ENCODE measurements at regions not wholly inside any gene's neighbourhood (a gene's known extent, or its start where the extent isn't known, plus 50 kb on each side); places are given as distances from the start of the nearest gene placed in this dataset.

DNA sequence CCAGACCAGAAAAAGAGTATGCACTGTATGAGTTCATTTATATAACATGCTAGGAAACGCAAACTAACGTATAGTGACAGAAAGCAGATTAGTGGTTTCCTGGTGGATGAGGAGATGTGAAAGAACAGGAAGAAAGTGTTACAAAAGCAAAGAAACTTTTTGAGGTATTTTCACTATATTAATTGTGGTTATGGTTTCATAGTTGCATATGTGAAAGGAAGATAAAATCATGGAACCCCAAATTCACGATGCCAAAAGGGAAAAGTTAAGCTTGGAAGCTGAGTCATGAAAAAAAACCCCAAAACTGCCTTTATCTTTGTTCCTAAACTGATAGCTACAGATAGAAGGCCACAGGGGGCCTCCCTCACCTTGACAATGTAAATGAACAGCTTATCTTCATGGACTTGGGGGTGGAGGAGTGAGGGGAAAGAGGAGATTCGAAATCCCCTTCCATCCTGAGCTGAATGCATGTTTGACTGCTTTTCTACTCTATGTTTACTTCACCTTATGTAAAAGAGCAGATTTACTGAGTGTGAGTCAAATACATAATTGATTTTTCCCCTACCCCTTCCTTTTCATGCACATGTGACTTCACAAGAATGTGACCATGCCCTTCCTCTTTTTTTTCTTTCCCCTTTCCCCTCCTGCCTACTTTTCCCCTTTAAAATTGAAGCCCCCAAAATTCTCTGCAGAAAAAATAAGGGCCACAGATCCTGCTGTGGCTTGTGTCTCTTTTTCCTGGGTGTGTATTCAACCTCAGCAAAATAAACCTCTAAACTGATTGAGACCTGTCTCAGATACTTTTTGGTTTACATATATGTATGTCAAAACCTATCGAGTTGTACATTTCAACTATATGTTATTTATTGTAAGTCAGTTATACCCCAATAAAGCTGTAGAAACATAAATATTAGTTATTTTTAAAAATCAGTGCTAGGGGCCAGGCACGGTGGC lies 100.1 kb upstream of the TLK1 start:
- POLR2A ChIA-PET = interaction anchor here (0.6 kb wide), 1 partner anchor 636 kb away, joined by 3 read pairs; no protein-coding TSS in a partner anchor
- Mint-ChIP-seq H3K9me3 (no peaks in the 10 kb centered on the region), H3K4me1 (peaks cover 39% of the 10 kb centered on the region), H3K27me3 (ENCODE audit: low read depth) (no peaks in the 10 kb centered on the region), H3K36me3 (no peaks in the 10 kb centered on the region), H3K27ac (peak overlapping the region; percentile 90), H3K4me3 (no peak overlapping the region)
- DNase-seq (ENCODE audit: low spot score) = peak; percentile 29
- CTCF ChIA-PET = interaction anchor here (0.6 to 1.2 kb wide), 7 partner anchors 11 to 174 kb away, joined by 3 to 8 read pairs (median 4); no protein-coding TSS in a partner anchor
- TF ChIP-seq JUN (CRISPR knock-in tag; IDR thresholded peaks at IDR 0.05) (no peak), ETV6 (CRISPR knock-in tag; IDR thresholded peaks at IDR 0.05) (peak; percentile 68; the same call in 1 of the 2 replicates), NFE2L1 (CRISPR knock-in tag; IDR thresholded peaks at IDR 0.05) (0 out of 2 replicates have a peak, but pooled peaks have one; percentile 32)
- TF ChIP-seq, protein P1, sequence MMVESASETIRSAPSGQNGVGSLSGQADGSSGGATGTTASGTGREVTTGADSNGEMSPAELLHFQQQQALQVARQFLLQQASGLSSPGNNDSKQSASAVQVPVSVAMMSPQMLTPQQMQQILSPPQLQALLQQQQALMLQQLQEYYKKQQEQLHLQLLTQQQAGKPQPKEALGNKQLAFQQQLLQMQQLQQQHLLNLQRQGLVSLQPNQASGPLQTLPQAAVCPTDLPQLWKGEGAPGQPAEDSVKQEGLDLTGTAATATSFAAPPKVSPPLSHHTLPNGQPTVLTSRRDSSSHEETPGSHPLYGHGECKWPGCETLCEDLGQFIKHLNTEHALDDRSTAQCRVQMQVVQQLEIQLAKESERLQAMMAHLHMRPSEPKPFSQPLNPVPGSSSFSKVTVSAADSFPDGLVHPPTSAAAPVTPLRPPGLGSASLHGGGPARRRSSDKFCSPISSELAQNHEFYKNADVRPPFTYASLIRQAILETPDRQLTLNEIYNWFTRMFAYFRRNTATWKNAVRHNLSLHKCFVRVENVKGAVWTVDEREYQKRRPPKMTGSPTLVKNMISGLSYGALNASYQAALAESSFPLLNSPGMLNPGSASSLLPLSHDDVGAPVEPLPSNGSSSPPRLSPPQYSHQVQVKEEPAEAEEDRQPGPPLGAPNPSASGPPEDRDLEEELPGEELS (CRISPR knock-in tag; IDR thresholded peaks at IDR 0.05) = peak; percentile 16; the same call in 1 of the 2 replicates
- TF ChIP-seq, protein P2, sequence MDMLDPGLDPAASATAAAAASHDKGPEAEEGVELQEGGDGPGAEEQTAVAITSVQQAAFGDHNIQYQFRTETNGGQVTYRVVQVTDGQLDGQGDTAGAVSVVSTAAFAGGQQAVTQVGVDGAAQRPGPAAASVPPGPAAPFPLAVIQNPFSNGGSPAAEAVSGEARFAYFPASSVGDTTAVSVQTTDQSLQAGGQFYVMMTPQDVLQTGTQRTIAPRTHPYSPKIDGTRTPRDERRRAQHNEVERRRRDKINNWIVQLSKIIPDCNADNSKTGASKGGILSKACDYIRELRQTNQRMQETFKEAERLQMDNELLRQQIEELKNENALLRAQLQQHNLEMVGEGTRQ (CRISPR knock-in tag; IDR thresholded peaks at IDR 0.05) = peak; percentile 66
- TF ChIP-seq, protein P3, sequence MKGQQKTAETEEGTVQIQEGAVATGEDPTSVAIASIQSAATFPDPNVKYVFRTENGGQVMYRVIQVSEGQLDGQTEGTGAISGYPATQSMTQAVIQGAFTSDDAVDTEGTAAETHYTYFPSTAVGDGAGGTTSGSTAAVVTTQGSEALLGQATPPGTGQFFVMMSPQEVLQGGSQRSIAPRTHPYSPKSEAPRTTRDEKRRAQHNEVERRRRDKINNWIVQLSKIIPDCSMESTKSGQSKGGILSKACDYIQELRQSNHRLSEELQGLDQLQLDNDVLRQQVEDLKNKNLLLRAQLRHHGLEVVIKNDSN (CRISPR knock-in tag; IDR thresholded peaks at IDR 0.05) = peak; percentile 32; the same call in 1 of the 2 replicates
- TF ChIP-seq, protein P4, sequence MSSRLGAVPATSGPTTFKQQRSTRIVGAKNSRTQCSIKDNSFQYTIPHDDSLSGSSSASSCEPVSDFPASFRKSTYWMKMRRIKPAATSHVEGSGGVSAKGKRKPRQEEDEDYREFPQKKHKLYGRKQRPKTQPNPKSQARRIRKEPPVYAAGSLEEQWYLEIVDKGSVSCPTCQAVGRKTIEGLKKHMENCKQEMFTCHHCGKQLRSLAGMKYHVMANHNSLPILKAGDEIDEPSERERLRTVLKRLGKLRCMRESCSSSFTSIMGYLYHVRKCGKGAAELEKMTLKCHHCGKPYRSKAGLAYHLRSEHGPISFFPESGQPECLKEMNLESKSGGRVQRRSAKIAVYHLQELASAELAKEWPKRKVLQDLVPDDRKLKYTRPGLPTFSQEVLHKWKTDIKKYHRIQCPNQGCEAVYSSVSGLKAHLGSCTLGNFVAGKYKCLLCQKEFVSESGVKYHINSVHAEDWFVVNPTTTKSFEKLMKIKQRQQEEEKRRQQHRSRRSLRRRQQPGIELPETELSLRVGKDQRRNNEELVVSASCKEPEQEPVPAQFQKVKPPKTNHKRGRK (CRISPR knock-in tag; IDR thresholded peaks at IDR 0.05; ENCODE audit: borderline replicate concordance) = no peak
- peak; percentile 89 for ATAC-seq

DNA sequence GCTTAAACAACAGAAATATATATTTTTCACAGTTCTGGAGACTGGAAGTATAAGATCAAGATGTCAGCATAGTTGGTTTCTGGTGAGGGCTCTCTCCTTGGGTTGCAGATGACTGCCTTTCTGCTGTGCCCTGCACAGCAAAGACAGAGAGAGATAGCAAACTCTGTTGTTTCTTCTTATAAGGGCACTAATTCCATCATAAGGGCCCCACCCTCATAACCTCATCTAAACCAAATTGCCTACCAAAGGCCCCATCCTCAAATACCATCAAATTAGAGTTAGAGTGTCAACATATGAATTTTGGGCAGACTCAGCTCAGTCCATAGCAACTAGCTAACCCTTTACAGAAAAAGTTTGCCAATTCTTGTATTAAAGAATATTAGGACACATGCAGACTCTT lies 94.0 kb upstream of the TLK1 start:
- peaks cover 6% of the 10 kb centered on the region for H3K9me3 Mint-ChIP-seq
- TF ChIP-seq, protein P5, sequence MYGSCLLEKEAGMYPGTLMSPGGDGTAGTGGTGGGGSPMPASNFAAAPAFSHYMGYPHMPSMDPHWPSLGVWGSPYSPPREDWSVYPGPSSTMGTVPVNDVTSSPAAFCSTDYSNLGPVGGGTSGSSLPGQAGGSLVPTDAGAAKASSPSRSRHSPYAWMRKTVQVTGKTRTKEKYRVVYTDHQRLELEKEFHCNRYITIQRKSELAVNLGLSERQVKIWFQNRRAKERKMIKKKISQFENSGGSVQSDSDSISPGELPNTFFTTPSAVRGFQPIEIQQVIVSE (CRISPR knock-in tag; IDR thresholded peaks at IDR 0.05; ENCODE audit: borderline replicate concordance) = no peak
- TF ChIP-seq, protein P6, sequence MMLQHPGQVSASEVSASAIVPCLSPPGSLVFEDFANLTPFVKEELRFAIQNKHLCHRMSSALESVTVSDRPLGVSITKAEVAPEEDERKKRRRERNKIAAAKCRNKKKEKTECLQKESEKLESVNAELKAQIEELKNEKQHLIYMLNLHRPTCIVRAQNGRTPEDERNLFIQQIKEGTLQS (CRISPR knock-in tag; conservative IDR thresholded peaks at IDR 0.05) = no peak
- TF ChIP-seq, protein P7, sequence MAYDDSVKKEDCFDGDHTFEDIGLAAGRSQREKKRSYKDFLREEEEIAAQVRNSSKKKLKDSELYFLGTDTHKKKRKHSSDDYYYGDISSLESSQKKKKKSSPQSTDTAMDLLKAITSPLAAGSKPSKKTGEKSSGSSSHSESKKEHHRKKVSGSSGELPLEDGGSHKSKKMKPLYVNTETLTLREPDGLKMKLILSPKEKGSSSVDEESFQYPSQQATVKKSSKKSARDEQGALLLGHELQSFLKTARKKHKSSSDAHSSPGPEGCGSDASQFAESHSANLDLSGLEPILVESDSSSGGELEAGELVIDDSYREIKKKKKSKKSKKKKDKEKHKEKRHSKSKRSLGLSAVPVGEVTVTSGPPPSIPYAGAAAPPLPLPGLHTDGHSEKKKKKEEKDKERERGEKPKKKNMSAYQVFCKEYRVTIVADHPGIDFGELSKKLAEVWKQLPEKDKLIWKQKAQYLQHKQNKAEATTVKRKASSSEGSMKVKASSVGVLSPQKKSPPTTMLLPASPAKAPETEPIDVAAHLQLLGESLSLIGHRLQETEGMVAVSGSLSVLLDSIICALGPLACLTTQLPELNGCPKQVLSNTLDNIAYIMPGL (CRISPR knock-in tag; IDR thresholded peaks at IDR 0.05) = no peak
- TF ChIP-seq ZNF423 (CRISPR knock-in tag; IDR thresholded peaks at IDR 0.05) (no peak), CREM (CRISPR knock-in tag; IDR thresholded peaks at IDR 0.05) (no peak), ZNF263 (CRISPR knock-in tag; IDR thresholded peaks at IDR 0.05; ENCODE audit: low read depth) (no peak)
- TF ChIP-seq, protein P8, sequence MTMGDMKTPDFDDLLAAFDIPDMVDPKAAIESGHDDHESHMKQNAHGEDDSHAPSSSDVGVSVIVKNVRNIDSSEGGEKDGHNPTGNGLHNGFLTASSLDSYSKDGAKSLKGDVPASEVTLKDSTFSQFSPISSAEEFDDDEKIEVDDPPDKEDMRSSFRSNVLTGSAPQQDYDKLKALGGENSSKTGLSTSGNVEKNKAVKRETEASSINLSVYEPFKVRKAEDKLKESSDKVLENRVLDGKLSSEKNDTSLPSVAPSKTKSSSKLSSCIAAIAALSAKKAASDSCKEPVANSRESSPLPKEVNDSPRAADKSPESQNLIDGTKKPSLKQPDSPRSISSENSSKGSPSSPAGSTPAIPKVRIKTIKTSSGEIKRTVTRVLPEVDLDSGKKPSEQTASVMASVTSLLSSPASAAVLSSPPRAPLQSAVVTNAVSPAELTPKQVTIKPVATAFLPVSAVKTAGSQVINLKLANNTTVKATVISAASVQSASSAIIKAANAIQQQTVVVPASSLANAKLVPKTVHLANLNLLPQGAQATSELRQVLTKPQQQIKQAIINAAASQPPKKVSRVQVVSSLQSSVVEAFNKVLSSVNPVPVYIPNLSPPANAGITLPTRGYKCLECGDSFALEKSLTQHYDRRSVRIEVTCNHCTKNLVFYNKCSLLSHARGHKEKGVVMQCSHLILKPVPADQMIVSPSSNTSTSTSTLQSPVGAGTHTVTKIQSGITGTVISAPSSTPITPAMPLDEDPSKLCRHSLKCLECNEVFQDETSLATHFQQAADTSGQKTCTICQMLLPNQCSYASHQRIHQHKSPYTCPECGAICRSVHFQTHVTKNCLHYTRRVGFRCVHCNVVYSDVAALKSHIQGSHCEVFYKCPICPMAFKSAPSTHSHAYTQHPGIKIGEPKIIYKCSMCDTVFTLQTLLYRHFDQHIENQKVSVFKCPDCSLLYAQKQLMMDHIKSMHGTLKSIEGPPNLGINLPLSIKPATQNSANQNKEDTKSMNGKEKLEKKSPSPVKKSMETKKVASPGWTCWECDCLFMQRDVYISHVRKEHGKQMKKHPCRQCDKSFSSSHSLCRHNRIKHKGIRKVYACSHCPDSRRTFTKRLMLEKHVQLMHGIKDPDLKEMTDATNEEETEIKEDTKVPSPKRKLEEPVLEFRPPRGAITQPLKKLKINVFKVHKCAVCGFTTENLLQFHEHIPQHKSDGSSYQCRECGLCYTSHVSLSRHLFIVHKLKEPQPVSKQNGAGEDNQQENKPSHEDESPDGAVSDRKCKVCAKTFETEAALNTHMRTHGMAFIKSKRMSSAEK (CRISPR knock-in tag; IDR thresholded peaks at IDR 0.05; ENCODE audit: borderline replicate concordance) = no peak
- TF ChIP-seq, protein P9, sequence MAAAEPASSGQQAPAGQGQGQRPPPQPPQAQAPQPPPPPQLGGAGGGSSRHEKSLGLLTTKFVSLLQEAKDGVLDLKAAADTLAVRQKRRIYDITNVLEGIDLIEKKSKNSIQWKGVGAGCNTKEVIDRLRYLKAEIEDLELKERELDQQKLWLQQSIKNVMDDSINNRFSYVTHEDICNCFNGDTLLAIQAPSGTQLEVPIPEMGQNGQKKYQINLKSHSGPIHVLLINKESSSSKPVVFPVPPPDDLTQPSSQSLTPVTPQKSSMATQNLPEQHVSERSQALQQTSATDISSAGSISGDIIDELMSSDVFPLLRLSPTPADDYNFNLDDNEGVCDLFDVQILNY (CRISPR knock-in tag; IDR thresholded peaks at IDR 0.05) = no peak

More for the DNA sequence above, 94.0 kb upstream of the TLK1 start:
- DNase-seq (ENCODE audit: low spot score) (no peak), ATAC-seq (no peak)
- CTCF ChIA-PET = interaction anchor here (1.3 kb wide), 1 partner anchor 162 kb away, joined by 4 read pairs; no protein-coding TSS in a partner anchor
- peaks cover 8% of the 10 kb centered on the region for H3K4me1 Mint-ChIP-seq
- H3K27ac Mint-ChIP-seq = no peak overlapping the region
- POLR2A ChIA-PET = no interaction called here
- peaks cover 6% of the 10 kb centered on the region; the same call in 1 of the 2 replicates for H3K36me3 Mint-ChIP-seq
- no peaks in the 10 kb centered on the region for H3K27me3 Mint-ChIP-seq (ENCODE audit: low read depth)
- no peak overlapping the region for H3K4me3 Mint-ChIP-seq
